CD4-positive, alpha-beta T cell treated with Interleukin-6 for 4 hours (primary cell): ENCODE measurements at regions not wholly inside any gene's neighbourhood (a gene's known extent, or its start where the extent isn't known, plus 50 kb on each side); places are given as distances from the start of the nearest gene placed in this dataset.

Source experiments
- DNase-seq: peaks from one replicate; pipeline ENCODE4 v3.0.0-alpha.2; 2020; ENCODE audit warnings: mixed read lengths

GRCh38 chr2:126748188-126748760 lies 92.3 kb downstream of the GYPC start:
- DNase-seq: no peak

GRCh38 chr2:126748929-126749518 lies 93.1 kb downstream of the GYPC start:
- DNase-seq: no peak

DNA sequence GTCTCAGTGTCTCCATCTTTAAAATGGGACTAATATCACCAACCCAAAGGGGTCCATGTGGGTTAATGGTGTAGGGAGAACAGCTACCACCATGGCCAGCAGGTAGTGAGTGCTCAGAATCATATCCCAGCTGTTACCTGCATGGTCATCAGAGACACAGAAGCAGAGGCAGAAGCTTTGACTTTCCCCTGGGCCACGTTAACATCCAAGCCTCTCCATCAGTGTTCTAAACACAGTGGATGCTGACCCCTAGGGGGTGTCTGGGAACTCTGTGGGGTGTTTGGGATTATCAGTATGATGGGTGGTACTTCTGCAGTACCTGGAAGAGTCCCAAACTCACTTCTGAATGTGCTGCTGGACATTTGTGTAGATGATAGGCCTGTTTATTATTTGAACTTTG lies 93.6 kb downstream of the GYPC start:
- peak; percentile 32 for DNase-seq

GRCh38 chr2:126750506-126750905 lies 94.5 kb downstream of the GYPC start:
- no peak for DNase-seq

- DNase-seq: no peak
Observed at GRCh38 chr2:126751477-126751876, 95.5 kb downstream of the GYPC start.

GRCh38 chr2:126752876-126753275 lies 96.9 kb downstream of the GYPC start:
- no peak for DNase-seq

DNA sequence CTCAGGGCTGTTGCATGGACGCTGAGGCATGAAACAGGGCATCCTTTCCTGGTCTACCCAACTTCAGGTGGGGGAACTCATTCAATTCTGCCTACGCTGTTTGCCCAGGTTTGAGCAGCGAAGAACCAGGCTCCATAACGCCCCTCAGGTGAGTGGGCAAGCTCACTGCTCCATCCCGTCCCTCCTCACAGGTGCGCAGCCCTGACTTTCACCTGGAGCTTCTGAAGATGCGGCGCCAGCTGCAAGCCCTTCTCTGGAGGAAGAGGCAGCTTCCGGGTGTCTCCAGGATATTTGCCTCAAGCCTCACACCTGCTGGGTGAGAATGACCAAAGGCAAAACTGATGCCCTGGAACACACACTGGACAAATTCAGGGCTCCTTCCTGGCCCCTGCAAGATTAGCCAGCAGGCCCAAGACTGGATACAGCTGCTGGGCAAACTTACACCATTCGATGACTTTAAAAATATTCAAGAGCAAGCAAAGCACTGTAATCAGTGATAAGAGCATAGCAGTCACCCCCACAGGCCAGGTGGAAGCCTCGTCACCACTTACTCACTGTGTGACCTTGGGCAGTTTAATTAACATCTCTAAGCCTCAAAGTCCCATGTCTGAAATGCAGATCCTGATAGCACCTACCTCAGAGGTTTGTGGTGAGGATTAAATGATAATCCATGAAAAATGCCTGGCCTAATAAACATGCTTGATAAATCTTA lies 97.7 kb downstream of the GYPC start:
- no peak for DNase-seq

DNA sequence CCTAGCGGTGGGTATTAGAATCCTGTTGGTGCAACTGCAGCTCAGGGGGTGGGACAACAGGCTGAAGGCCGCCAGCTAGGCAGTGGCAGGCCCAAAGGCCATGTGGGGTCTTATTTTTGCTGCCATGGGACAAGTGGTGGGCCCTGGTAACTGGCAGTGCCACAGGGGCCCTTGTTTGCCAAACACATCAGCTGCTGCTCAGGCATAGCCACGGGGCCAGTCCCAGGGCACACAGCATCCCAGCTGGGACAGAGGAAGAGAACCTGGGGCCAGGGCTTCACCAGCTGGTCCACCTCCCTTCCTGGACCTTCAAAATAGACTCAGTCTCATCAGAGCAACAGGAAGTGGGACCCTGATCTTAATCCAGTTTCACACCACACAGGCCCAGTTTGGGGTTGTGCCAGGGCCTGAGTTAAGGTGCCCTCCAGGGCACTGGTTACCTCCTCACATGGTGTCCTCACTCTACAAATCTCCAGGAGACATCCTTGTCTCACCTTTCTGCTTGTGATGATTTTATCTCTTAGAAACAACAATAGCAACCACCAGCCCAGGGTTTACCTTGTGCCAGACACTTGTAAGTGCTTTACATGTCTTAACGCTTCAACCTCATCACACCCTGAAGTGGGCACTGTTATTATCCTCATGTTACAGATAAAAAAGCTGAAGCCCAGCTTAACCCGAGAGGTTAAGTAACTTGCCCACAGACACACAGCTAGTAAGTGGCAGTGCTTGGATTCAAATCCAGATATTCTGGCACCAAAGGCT lies 98.5 kb downstream of the GYPC start:
- DNase-seq: no peak

- no peak for DNase-seq
Observed at GRCh38 chr2:126756125-126756524, 100.2 kb downstream of the GYPC start.

- DNase-seq: no peak
Observed at GRCh38 chr2:126761256-126761980, 105.5 kb downstream of the GYPC start.

DNA sequence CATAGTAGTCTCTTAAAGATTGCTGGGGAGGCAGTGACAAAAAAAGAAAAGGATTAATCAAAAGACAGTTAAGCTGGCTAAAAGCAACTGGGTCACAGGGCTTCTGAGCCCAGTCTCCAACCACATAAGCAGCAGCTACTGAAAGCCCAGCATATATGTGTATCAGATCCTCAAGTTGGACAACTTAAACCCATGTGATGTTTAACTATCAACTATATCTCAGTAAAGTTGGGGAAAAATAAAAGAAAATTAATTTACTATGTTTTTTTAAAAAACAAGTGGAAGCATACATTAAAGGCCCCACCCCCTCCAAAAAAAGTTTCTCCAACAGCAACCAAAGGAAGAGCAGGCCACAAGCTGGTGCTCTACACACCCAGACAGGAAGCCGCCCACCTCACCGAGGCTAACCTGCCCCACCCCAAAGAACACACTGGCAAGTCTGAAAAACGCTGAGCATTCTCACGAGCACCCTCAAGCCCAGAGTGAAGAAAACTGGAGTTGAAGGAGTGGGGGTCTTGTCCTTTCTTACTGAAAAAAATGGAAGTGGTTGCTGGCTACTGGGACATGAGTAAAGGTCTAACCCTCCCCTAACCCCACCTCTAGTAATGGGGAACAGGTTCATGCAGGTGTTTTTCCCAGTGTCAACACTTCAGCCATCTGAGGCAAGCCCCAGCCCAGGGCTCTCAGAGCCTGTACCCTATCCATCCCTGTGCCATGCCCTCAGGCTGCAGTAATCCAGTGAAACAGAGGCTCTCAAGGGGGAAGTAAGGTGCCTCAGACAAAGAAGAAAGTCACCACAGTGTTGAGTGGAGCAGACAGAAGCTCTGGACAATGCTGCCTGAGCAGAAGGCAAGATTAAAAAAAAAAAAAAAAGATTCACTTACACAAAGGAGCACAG lies 106.3 kb downstream of the GYPC start:
- DNase-seq: peak; percentile 65

GRCh38 chr2:126764686-126765265 lies 108.8 kb downstream of the GYPC start:
- no peak for DNase-seq

GRCh38 chr2:126765395-126765794 lies 109.4 kb downstream of the GYPC start:
- no peak for DNase-seq

DNA sequence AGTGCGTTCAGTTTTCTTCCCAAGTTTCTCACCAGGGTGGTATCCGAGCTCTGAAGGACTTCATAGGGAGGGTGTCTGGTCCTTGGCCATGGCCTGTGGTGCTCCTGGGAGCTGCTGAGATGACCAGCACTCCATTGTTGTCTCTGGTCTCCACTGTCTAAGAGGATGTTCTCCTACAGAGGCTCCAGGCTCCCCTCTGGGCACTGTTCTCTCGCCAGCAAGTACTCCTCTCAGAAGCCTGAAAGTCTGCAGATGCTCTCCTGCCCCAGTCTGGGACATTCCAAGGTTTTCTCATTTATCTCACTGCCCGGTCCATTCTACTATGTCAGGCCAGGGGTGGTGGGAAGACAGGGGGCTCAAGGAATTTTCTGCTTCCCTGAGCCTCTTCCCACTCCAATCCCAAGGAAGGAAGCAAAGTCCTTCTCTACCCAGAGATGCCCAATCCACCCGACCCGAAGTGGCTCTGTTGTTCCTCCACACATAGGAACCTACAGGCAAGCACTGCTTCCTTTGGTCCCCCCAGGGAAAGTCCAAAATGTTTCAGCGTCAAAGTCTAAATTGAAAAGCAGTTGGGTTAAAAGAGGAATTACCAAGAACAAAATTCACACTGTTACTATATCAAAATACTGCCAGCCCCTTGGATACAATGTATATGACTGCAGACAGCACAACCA lies 110.5 kb downstream of the GYPC start:
- DNase-seq: no peak

GRCh38 chr2:126766969-126767296 lies 111.0 kb downstream of the GYPC start:
- no peak for DNase-seq

DNA sequence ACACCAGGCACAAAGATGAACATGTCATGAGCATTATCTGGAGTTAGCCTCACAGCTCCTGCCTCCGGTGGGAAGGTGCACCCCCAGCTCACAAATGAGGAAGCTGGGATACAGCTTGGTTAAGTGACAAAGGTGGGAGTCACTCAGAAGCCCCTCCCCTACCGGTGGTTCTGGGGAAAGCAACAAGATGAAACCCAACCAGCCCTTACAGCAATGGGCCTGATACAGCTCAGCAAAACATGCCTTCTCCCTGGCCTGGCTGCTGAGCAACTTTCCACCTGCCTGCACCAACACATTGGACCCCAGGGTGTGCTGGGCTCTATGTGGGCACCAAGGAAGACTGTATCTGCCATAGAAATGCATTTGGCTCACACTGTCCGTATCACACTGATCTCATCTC lies 113.2 kb downstream of the GYPC start:
- no peak for DNase-seq

DNA sequence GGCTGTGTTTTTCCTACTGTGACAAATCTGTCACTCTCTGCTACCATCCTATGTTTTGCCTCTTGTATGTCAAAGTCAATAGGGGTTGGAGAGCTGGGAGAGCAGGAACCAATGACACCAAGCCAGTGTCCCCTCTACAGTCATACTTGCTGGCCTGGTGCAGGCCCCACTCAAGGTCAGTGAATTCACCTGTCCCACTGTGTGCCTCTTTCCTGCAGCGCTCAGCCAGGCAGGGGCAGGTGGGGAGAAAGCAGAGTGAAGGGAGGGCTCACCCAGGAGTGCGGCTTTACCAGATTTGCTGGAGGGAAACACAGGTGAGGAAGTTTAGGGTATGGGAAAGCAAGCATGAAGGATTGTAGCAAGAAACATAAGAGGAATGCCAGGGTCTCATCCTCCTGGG lies 114.5 kb downstream of the GYPC start:
- no peak for DNase-seq

DNA sequence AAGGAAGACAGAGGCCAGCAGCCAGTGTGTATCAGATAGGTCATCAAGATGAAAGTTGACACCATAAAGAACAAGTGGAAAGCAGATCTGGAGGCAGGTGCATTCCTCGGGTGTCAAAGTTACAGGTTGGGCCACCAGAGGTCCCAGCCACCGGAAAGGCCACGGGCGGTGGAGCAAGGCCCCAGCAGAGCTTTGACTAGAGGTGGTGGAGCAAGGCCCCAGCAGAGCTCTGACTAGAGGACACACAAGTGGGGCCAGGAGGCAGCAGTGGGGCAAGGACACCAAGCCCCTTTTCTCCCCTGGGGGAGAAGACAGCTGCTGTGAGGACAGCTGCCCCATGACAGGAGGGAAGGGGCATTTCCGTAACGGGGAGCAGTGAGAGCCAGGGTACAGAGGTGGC lies 115.1 kb downstream of the GYPC start:
- no peak for DNase-seq

DNA sequence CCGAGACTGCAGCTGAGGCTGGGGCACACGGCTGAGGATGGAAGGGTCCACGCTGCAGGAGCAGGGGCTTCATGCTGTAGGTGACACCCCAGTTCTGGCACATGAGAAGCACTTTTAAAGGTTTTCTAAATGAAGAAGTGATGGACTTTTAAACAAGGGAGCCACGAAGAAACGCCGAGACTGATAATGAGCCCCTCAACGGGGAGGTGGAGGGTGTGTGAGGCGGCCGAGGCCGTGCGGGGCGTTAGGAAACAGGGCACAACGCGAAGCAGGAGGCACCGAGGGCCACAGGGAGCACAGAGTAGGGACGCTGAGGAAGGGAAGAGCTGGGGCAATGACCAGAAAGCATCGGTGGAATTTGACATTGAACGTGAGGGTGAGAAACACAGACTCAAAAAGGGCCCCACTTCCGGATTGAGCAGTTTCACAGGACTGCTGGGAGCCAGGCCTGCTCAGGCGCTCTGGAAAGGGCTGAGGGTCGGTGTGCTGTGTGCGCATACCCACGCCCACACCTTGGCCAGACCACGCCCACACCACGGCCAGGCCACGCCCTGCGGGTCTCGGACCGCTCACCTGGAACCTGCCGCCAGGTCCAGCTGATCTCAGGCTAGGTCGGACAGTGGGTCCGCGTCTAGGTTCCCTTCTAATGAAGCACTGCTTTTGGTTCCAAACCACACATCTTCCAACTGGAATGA lies 115.7 kb downstream of the GYPC start:
- DNase-seq: no peak

- no peak for DNase-seq
Observed at GRCh38 chr2:126774290-126774689, 118.3 kb downstream of the GYPC start.

- no peak for DNase-seq
Observed at GRCh38 chr2:126774761-126775160, 118.8 kb downstream of the GYPC start.
